ENCODE measurements at regions not wholly inside any gene's neighbourhood (a gene's known extent, or its start where the extent isn't known, plus 50 kb on each side); places are given as distances from the start of the nearest gene placed in this dataset.

GRCh38 chr13:90427322-90428272, 919.9 kb upstream of the MIR17HG start:
- no peak for TF ChIP-seq POLR2A (IDR thresholded peaks at IDR 0.05)
- no peak for TF ChIP-seq CTCF (IDR thresholded peaks at IDR 0.05)
